DMS153 treated with DMSO at 0.1 percent for 48 hours (cell line): ENCODE measurements at regions not wholly inside any gene's neighbourhood (a gene's known extent, or its start where the extent isn't known, plus 50 kb on each side); places are given as distances from the start of the nearest gene placed in this dataset.
"Not testable (repeated sequence)": the region's sequence is repeated elsewhere in the genome, so short reads cannot be mapped to it uniquely, and the experiment has no call there.

Source experiments
- DNase-seq: peaks from one replicate; lab custom pipeline; 2025; ENCODE audit not compliant: unreplicated experiment; lab: John Stamatoyannopoulos, UW

DNA sequence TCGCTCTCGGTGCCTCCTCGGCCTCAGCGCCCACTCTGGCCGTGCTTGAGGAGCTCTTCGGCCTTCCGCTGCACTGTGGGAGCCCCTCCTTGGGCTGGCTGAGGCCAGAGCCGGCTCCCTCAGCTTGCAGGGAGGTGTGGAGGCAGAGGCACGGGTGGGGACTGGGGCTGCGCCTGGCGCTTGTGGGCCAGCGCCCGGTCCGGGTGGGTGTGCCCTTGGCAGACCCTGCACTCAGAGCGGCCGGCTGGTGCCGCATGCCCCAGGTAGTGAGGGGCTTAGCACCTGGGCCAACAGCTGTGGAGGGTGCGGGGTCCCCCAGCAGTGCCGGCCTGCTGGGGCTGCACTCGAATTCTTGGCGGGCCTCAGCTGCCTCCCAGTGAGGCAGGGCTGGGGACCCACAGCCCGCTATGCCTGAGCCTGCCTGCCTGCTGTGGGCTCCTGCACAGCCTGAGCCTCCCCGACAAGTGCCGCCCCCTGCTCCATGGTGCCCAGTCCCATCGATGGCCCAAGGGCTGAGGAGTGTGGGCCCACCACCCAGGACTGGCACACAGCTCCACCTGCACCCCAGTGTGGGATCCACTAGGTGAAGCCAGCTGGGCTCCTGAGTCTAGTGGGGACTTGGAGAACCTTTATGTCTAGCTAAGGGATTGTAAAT is 2085.2 kb upstream of the ACO1 start:
- no peak for DNase-seq

DNA sequence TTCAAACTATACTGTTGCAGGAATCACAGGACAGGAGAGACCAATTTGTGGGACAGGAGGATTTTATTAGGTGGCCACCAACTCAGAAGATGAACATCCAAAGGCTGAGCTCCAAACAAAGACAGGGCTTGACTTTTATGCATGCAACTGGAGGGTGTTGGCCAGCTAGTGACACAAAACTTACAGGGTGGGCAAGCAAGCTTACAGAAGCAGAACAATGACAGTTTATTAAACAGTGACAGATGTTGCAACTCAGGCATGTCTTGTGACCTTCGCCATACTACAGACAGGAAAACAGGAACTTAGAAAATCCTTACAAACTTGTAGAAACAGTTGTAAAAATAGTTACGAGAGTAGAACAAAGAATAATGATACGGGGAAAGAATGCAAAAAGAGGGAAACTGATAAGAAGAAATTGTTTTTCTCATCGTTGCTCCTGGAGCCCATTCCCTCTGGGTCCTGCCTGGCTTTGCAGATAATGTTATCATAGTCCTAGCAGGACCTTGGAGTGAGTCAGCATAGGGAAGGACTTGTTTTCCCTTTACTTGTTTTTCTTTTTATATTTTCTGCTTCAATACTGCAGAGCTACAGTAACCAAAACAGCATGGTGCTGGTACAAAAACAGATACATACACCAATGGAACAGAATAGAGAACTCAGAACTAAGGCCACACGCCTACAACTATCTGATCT is 2083.0 kb upstream of the ACO1 start:
- DNase-seq, result no peak

DNA sequence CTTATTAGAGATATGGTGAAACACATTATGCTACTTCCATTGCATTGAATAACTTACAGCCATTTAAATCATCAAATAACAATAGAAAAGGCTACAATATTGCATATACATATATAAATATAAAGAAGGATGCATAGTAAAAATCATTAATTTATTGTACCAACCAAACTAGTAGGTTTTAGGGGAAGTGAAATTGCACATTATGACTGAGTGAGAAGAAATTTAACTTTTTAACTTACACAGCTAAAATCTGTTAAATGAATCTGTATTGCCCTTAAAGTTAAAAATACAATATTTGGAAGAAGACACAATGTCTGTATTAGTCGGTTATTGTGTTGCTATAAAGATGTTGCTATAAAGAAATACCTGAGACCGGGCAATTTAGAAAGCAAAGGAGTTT is 2073.7 kb upstream of the ACO1 start:
- DNase-seq, result no peak

DNA sequence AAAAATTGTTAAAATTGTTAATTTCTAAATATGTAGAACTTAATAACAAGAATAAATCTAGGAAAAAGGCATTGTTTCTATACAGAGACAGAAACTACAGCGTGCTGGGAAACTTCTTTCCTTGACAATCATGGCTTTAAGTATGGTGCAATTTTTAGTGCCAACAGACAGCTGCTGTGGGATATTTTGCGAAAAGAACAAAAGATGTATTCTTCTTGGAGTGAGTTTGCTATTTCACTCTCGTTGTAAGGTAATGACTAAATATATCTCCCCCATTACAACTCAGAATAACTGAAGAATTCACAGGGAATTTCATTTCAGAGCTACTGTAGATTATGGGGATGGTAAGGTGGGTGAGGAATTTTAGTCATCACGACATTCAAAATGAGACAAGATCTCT is 2055.0 kb upstream of the ACO1 start:
- DNase-seq, result no peak

DNA sequence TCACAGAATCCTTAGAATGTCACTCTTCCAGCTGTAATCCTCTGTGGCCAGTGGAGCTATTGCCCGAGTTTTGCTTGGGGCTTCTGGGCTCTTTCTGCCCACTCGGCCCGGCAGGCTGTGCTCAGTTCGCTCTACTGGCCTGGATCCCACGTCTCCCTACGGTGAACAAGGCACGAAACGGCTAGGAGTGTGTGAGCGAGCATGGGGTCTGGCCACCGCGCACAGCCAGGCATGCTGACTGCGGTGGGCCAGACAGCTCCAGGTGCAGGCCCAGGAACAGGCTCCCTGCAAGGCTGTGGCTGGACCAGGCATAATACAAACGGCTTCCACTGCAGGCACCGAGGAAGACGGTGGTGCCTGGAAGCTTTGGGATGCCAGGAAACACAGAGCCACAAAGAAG is 2035.5 kb upstream of the ACO1 start:
- DNase-seq, result no peak

GRCh38 chr9:30349526-30350513 is 2034.6 kb upstream of the ACO1 start:
- DNase-seq, result no peak

GRCh38 chr9:30356221-30356620 is 2028.2 kb upstream of the ACO1 start:
- no peak for DNase-seq

DNA sequence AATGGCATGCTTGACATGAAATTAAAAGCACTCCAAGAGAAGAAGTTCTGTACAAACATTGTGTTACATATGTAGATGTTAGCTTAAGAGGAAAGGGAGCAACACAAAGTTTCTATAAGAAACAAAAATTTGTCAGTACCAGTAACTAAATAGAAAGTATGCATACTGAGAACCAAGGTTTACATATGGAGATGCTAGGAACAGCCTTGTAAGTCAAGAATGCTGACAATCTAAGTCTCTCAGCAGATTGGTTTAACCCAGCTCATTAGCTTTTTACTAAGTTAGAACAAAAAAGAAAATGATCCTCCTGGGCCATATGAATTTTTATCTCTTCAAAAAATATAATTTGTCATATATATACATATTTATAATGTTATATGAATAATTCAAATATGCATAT is 2022.1 kb upstream of the ACO1 start:
- DNase-seq, result no peak

DNA sequence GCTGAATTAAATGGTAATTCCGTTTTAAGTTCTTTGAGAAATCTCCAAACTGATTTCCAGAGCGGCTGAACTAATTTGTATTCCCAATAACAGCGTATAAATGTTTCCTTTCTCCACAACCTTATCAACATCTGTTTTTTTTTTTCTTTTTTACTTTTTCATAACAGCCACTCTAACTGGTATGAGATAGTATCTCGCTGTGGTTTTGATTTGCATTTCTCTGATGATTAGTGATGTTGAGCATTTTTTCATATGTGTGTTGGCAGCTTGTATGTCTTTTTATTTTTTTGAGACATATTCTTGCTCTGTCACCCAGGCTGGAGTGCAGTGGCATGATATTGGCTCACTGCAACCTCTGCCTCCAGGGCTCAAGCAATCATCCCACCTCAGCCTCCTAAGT is 2018.3 kb upstream of the ACO1 start:
- not testable (repeated sequence) for DNase-seq

DNA sequence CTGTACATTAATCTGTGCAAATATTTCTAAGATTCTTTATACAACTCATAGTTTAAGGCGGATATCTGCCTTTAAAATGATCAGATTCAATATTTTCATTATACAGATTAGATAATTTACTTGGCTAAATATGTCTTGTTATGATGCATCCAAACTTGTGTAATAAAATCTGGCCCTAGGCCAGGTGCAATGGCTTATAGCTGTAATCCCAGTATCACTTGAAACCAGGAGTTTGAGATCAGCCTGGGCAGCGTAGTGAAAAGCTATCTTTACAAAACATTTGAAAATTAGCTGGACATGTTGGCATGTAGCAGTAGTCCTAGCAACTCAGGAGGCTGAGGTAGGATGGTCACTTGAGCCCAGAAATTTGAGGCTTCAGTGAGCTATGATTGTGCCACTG is 2002.2 kb upstream of the ACO1 start:
- no peak for DNase-seq

- DNase-seq, result no peak
Measured at GRCh38 chr9:30410273-30410672, 1974.2 kb upstream of the ACO1 start.

GRCh38 chr9:30411571-30411970 is 1972.9 kb upstream of the ACO1 start:
- no peak for DNase-seq

DNA sequence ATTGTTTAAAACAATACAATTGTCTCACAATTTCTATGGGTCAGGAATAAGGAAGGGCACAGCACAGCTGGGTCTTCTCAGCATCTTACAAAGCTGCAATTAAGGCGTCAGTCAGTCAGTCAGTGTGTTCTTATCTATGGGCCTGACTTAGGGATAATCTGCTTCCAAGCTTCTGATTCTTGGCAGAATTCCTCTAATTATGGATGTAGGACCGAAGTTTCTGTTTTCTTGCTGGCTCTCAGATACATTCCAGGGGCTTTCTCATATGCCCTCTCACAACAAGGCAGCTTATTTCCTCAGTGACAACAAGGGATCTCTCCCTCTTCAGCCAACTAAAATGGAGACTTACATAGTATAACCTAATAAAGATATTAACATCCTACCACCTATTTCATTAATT is 1925.3 kb upstream of the ACO1 start:
- DNase-seq, result no peak

GRCh38 chr9:30476826-30477225 is 1907.6 kb upstream of the ACO1 start:
- DNase-seq, result no peak

DNA sequence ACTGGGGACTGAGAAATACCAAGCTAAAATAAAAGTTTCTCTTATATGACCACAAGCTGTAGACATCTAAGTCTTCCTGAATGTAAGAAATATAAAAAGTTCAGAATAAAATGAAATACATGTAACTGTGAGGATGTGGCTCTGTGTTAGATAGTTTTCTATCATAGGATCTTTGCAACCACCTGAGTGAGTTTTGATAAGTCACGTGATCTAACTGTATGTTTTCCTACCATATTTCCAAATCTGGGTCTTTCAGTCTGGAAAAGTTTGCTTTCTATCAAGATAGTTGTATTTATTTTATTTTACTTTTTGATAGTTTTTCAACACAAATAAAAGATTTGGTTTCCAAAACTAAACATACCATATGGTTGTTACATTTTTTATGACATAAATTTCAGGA is 1905.8 kb upstream of the ACO1 start:
- no peak for DNase-seq

- DNase-seq, result no peak
Measured at GRCh38 chr9:30482499-30482898, 1901.9 kb upstream of the ACO1 start.

DNA sequence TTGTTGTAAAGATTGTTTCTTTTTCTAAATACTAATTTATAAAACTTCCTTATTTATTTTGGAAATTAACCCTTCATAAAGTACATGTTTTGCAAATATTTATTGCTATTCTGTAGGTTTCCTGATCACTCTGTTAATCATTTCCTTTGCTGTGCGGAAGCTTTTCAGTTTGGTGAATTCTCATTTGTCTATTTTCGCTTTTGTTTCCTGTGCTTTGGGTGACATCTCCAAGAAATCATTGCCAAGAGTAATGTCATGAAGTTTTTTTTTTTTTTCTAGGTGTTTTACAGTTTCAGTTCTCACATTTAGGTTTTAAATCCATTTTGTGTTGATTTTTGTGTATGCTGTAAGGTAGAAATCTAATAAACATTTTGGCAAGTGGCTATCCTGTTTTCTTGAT is 1899.8 kb upstream of the ACO1 start:
- DNase-seq, result no peak

GRCh38 chr9:30504502-30504905 is 1879.9 kb upstream of the ACO1 start:
- no peak for DNase-seq

DNA sequence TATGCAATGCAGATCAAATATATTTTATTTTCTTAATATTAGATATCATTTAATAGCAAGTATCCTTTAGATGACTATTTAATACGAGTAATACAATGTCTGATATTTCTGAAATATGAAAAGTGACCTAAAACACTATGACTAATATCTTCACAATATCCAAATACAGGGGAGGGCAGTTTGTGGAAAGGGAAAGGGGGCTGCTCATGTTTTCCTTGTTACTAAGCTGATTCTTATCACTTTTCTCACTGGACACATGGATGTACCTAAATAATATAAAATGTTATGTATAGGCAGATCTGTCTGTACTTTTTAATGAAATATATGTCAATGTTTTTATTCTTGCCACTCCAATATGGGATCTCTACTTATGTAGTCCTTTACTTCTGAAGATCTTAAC is 1879.1 kb upstream of the ACO1 start:
- no peak for DNase-seq

DNA sequence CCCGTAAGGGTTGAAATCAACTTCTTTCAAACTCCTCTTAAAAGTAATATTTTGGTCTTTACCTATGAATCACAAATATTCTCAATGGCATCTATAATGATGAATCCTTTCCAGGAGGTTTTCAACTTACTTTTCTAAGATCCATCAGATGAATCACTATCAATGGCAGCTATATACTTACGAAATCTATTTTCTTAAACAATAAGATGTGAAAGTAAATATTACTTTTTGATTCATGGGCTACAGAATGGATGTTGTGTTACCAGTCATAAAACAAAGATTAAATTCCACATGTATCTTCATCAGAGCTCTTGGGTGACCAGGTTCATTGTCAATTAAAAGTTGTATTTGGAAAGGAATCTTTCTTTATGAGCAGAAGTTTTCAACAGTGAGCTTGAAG is 1877.7 kb upstream of the ACO1 start:
- DNase-seq, result no peak

- no peak for DNase-seq
Measured at GRCh38 chr9:30507166-30507565, 1877.3 kb upstream of the ACO1 start.

DNA sequence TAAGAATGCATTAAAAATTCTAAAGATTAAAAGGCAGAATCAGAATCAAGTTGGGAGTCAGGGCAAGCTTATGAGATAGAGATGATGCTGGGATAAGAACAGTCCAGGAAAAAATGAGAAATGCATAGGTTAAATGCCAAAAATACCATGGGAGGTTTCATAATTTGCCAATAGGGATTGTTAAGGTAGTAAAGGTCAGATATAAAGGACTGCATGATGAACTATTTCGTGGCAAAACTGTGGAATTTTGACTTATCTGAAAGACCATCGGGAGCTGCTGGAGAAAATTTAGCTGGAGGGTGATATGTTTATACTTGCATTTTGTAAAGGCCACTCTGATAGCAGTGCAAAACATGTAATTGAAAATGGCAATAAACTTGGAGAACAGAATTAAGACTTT is 1872.8 kb upstream of the ACO1 start:
- DNase-seq, result no peak
